22Rv1 (cell line): ENCODE measurements at regions not wholly inside any gene's neighbourhood (a gene's known extent, or its start where the extent isn't known, plus 50 kb on each side); places are given as distances from the start of the nearest gene placed in this dataset.

ENCODE experiments used
- H3K27ac ChIP-seq: fragments of 450-650 bp; 2 replicates; pipeline ENCODE4 v1.5.1; 2017
- CTCF ChIP-seq: fragments of 450-650 bp; IDR thresholded peaks from 2 replicates; pipeline ENCODE4 v1.5.1; 2017; ENCODE audit warnings: mild to moderate bottlenecking
- ZFX ChIP-seq: fragments of 450-650 bp; IDR thresholded peaks from 2 replicates; pipeline ENCODE4 v1.6.1; 2017; ENCODE audit warnings: antibody characterized with exemption, borderline replicate concordance

GRCh38 chr20:48352042-48352441, 475.8 kb downstream of the PREX1 start:
- no peak overlapping the region for H3K27ac ChIP-seq
- no peak for TF ChIP-seq ZFX

DNA sequence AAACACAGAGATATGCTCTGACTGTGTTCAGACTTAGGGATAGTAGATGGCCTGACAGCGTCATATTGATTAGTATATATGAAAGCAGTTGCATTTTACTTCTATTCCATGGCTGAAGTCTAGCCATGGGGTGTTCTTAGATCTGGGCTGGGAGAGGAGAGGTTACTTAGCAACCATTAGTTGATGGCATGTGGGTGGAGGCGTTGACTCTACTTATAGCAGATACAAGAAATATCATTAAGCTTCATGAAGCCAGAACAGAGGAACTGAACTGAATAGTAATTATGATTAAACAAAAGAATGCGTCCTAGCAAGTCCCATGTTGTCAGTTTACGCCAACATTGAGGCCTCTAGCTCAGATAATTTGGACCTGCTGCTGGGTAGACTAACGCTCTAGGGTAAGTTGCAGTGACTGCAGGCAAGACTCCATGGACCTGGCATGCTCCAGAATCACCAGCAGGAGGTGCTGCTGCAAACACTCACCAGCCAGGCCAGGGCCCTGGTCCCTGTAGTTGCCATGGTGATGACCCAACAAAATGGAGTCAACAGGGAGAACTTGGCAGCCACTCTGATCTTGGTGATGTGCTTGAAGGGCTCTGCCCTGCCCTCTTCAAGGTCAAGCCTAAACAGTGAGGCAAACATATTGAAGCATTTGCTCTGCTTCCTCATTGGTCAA, 477.3 kb downstream of the PREX1 start:
- TF ChIP-seq ZFX (no peak), CTCF (peak; percentile 39)
- H3K27ac ChIP-seq = no peak overlapping the region

DNA sequence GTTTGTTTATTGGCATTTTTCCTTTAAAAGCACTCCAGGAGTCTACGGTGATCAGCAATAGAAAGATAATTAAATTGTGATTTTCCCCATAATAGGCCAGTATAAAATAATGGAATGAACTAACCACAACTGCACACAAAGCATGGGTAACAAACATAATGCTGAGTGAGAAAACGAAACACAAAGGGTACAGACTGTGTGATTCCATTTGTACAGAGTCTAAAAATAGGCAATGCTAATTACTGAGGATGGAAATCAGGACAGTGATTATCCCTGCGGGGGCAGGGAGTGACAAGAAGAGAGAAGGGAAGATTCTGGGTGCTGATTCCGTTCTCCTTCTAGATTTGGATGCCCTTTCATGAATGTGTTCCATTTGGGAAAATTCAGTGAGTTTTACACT, 478.1 kb downstream of the PREX1 start:
- H3K27ac ChIP-seq = no peak overlapping the region
- TF ChIP-seq CTCF = no peak
- no peak for TF ChIP-seq ZFX

- H3K27ac ChIP-seq = no peak overlapping the region
- TF ChIP-seq CTCF = no peak
- no peak for TF ChIP-seq ZFX
Measured at GRCh38 chr20:48348022-48348421, 479.8 kb downstream of the PREX1 start.

DNA sequence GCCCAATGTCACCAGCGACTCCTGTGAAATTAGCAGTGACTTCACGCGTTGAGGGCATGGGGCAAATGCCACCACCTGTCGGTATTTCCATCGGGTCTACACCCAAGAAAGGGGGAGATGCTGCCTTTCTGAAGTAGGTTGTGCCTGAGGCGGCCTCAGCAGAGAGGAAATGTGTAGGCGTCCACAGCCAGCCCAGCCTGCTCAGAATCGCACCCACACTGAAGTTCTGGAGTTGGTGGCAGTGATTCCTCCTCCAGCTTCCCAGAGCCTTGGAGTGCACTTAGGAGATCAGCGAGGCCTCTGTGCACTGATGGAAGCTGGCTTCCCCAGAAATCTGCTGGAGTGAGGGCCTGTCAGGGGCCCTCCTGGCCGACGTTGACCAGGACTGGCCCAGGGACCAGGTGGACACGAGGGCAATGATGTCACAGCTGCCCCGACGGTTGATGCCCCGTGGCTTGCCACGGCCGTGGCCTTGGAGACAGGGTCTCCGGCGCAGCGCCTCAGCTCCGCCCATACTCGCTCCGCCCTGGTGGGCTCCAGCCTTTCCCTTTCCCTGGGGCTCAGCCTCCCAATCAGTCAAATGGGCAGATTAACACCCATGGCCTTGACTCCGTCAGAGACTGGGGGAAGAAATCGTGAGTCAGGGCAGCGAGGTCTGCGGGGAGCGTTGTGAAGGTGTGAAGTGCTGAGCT, 484.8 kb downstream of the PREX1 start:
- no peak for TF ChIP-seq ZFX
- no peak for TF ChIP-seq CTCF
- H3K27ac ChIP-seq = no peak overlapping the region

DNA sequence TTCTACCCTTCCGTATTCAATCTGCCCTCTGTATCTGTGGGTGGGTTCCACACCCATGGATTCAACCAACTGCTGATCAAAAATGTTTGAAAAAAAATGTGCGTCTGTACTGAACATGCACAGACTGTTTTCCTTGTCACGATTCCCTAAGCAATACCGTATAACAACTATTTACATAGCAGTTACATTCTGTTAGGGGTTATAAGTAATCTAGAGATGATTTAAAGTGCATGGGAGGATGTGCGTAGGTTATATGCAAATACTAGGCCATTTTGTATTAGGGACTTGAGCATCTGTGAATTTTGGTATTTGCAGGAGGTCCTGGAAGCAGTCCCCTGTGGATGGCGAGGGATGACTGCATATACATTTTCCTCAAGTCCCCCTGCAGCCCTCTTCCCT, 486.9 kb downstream of the PREX1 start:
- TF ChIP-seq ZFX (no peak), CTCF (no peak)
- H3K27ac ChIP-seq = no peak overlapping the region

- TF ChIP-seq CTCF (no peak), ZFX (no peak)
- no peak overlapping the region for H3K27ac ChIP-seq
Measured at GRCh38 chr20:48339986-48340882, 487.6 kb downstream of the PREX1 start.
